ENCODE measurements at regions not wholly inside any gene's neighbourhood (a gene's known extent, or its start where the extent isn't known, plus 50 kb on each side); places are given as distances from the start of the nearest gene placed in this dataset.

DNA sequence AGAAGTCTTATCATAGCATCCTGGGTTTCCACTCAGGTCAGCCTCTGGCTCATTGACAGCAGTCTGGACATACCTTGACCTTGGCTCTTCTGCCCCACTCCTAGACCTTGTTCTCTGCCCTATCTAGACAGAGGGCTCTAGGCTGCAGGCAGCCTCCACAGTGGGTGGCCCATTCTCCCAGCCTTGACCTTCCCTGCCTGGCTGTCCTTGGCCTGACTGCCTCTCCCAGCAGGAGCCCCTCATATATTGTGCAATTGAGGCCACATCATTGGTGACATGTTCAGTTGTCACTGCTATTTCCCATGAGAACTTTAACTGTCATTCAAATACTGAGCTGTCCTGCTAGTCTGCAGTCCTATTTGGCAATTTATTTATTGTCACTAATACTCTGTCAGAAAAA lies 503.4 kb downstream of the PLXNA4 start:
- no peak for DNase-seq (ENCODE audit: low read depth, low spot score)
- in situ Hi-C loops (cut with HindIII; ENCODE audit: low pct_unique_long_range_greater_than_20kb, low sequenced_read_pairs): no loop called here

DNA sequence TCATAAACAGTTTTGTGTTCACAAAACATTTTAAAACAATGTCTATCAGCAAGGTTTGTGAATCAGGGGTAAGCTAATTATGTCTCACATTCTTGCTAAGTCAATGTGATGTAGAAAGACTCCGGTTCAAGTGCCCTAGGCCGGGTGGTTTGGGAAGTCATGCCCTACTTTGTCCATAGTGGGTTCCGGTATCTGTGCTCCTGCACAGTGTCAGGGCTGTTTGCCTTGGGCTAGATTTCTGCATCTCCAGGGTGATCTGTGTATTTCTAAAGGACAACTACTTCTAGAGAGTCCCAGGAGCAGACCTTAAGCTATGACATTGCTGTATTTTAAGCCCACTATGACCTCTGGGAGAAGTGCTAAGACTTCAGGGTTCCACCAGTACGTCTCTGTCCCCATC lies 504.1 kb downstream of the PLXNA4 start:
- no peak for DNase-seq (ENCODE audit: low read depth, low spot score)
- in situ Hi-C loops (cut with HindIII; ENCODE audit: low pct_unique_long_range_greater_than_20kb, low sequenced_read_pairs): no loop called here

DNA sequence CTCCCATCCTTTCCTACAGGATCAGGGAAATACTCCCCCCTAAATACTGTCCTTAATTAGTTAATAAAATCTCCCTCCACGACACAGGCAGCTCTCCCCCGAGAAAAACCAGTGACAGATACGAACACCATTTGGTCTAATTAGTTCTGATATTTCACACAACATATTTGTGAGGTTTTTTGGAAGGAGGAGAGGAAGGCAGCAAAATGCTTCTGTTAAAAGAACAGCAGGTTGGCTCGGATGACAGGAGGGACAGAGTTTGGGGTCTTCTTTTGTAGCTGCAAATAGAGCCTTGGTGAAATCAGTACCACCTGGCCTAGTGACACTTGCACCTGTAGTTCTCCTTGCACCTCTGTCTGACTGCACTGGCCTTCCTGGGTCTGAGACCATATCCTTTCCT lies 507.0 kb downstream of the PLXNA4 start:
- in situ Hi-C loops (cut with HindIII; ENCODE audit: low pct_unique_long_range_greater_than_20kb, low sequenced_read_pairs): no loop called here
- DNase-seq (ENCODE audit: low read depth, low spot score): no peak

DNA sequence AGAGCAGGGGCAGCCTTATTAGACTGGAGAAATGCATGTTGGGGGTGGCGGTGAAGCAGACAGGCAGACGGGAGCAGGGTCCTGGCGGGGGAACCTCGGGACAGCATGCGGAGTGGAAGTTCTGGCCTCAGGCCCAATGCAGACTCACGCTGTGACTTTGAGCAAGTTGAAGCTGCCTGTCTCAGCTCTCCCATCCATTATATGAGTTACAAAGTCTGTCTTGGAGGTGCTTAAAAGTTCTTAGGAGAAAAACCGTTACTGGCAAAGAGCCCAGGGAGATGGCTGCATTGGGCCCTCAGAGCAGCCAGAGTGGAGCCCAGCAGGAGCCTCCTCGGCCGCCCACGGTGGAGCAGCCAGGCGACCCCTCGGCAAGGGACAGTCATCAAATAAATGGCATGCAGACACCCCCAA lies 509.5 kb downstream of the PLXNA4 start:
- in situ Hi-C loops (cut with HindIII; ENCODE audit: low pct_unique_long_range_greater_than_20kb, low sequenced_read_pairs): no loop called here
- DNase-seq (ENCODE audit: low read depth, low spot score): no peak

DNA sequence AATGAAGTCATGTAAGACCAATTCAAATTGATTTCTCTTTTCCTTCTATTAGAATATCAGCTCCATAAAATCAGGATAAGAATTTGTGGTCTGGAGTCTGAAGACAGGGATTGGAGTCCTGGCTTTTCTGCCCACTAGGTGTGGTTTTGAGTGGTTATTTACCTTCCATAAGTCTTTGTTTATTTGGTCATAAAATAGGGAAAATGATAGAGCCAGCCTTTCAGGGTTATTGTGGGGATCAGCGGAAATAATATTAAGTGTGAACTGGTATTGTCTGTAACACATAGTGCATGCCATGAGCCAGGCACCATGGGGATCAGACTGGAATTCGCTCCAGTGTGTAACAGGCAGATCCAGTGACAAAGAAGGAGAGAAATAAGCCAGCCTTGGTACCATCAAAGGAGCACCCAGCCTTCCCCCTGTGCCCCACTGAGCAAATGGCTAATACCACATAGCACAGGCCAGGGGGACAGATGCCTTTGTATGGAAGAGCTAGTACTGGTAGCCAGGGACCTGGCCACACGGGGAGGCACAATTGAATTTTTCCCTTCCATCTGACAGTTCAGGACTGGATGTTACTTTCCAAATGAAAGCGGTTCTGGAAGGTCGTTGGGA lies 509.7 kb upstream of the PODXL start:
- in situ Hi-C loops (cut with HindIII; ENCODE audit: low pct_unique_long_range_greater_than_20kb, low sequenced_read_pairs): no loop called here
- no peak for DNase-seq (ENCODE audit: low read depth, low spot score)

DNA sequence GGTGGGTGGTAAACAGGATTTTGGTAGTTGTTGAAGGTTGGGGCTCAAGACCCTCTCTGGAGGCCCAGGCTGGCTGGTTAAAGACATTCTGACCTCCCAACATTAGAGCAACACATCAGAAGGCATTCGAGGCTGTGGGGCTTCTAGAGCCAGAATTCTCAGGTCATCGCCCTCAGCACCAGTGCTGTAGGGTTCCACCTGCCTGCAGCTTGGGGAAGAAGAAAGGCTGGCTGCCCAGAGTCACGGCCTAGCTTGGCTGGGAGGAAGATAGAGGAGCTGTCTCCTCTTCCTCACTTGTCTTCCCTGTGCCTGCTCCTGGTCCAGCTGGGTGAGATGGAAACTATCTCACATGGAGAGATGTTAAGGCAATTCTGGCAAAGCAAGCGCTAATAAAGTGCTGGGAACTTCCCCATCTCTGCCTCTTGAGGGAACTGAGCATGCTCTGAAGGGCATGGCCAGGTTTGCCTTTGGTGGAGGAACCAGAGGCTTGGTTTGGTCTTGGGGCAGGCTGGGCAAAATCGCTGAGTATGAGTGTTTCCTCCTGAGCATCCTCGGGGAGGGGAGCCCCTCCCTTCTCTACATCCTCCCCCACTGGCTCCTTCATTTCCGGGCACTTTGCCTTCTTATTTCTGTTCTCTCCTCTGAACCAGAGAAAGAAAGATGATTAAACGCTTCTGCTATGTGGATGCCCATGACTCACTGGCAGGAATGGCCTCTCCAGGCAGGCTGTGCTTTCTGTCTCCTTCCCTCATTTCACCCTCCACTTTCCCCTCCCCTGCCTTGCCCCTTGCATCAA lies 509.0 kb upstream of the PODXL start:
- in situ Hi-C loops (cut with HindIII; ENCODE audit: low pct_unique_long_range_greater_than_20kb, low sequenced_read_pairs): no loop called here
- DNase-seq (ENCODE audit: low read depth, low spot score): no peak

DNA sequence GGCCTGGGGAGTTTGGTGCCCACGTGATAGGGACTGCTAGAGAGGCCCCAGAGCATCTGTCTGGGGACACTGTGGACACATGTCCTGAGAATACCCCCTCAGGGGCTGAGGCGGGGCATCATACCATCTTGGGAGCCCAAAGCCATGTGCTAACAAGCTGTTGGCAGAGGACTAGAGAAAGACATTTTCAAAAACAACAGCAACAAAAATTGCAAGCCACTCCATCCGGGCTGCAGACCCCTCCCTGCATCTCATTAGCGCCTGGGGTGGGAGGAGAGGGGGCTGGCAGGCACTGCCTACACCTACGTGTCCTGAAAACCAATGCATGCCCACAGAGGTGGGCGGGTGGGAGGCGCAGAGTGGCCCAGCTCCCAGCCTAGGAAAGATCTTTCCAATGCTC lies 507.4 kb upstream of the PODXL start:
- in situ Hi-C loops (cut with HindIII; ENCODE audit: low pct_unique_long_range_greater_than_20kb, low sequenced_read_pairs): no loop called here
- DNase-seq (ENCODE audit: low read depth, low spot score): no peak

DNA sequence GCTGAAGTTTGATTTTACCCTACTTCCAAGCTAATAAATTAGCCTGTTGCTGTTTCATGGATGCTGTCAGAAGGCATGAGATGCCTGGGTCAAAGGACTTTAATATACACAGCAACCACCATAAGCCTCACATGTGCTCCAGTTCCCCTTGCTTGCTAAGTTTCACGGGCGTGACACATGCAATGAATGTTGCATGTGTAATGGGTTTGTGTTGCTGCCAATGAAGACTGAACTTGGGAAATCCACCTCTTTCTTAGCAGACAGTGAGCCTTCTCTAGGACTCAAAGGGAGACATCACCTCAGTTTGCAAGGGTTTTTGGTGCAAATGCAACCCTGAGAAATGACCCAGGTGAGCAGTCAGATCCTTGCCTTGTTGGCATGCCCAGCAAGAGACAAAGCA lies 505.5 kb upstream of the PODXL start:
- no peak for DNase-seq (ENCODE audit: low read depth, low spot score)
- in situ Hi-C loops (cut with HindIII; ENCODE audit: low pct_unique_long_range_greater_than_20kb, low sequenced_read_pairs): no loop called here

DNA sequence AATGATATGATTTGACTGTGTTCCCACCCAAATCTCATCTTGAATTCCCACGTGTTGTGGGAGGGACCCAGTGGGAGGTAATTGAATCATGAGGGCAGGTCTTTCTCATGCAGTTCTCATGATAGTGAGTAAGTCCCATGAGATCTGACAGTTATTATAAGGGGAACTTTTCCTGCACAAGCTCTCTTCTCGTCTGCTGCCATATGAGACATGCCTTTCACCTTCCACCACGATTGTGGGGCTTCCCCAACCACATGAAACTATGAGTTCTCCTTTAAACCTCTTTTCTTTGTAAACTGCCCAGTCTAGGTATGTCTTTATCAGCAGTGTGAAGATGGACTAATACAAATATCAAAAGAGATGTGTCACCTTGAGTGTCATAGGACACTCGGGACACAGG lies 502.7 kb upstream of the PODXL start:
- no peak for DNase-seq (ENCODE audit: low read depth, low spot score)
- in situ Hi-C loops (cut with HindIII; ENCODE audit: low pct_unique_long_range_greater_than_20kb, low sequenced_read_pairs): no loop called here

DNA sequence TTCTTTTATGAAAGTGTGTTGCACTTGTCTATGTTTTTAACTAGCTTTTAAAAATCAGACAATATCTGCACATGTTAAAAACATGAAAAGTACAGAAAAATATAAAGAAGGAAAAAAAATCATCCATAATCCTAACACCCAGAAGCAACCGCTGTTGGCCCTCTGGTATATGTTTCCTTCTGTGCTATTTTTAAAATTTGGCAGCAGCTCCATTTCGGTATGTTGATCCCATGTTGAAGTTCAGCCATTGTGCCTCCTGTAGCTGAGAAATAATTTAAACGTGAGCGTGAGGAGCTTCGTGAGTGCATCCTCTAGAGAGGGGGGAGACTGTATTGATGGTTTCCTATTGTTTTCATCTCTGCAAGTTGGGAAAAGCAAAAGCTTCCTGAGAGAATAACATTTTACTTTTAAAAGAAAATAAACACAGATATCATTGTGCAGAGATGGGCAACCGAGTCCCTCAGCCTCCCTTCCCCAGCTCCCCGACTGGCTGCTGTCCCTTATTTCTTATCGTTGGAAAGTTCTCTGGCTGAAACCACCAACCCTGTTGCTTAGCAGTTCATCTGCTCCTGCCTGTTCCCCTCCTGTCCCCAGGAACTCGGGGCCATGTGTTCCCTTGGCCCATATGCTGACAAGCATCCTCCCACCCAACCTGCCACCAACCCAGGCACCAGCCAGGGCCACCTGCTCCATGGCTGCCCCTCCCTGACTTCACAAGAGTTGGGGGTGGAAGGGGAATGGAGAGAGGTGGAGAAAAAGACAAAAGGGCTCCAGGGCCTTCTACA lies 499.1 kb upstream of the PODXL start:
- DNase-seq (ENCODE audit: low read depth, low spot score): no peak
- in situ Hi-C loops (cut with HindIII; ENCODE audit: low pct_unique_long_range_greater_than_20kb, low sequenced_read_pairs): no loop called here

DNA sequence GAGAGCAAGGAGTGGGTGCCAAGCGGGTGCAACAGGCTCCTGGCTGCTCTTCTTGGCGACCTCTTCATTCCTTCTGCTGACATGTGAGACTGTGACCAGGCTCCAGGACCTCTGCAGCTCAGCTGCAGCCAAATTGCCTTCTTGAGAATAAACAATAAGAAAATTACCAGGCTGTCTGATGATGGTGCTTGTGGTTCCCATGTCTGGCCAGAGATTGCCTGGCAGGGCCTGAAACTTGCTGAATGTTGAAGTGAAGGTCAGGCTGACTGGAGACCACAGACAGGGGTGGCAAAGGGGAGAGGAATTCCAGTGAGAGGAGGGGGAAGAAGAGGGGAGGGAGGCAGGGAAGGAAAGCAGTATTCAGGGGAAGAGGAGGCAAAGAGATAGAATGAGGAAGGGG lies 497.4 kb upstream of the PODXL start:
- in situ Hi-C loops (cut with HindIII; ENCODE audit: low pct_unique_long_range_greater_than_20kb, low sequenced_read_pairs): no loop called here
- DNase-seq (ENCODE audit: low read depth, low spot score): no peak

DNA sequence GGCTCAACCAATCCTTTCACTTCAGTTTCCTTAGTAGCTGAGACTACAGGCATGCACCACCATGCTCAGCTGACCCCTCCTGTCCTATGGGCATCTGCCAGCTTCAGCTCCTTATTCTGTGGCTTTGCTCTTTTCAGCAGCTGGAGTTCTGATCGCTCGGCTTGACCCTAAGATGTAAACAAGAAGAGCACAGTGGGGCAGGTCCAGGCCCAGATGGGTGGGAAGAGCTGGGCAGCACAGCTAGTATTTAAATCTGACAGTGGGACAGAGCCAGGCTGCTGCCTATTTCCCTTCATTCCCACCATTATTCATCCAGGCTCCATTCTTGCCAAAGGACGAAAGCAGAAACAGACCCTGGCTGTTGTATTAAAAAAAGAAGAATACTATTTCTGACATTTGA lies 494.9 kb upstream of the PODXL start:
- in situ Hi-C loops (cut with HindIII; ENCODE audit: low pct_unique_long_range_greater_than_20kb, low sequenced_read_pairs): no loop called here
- DNase-seq (ENCODE audit: low read depth, low spot score): no peak

DNA sequence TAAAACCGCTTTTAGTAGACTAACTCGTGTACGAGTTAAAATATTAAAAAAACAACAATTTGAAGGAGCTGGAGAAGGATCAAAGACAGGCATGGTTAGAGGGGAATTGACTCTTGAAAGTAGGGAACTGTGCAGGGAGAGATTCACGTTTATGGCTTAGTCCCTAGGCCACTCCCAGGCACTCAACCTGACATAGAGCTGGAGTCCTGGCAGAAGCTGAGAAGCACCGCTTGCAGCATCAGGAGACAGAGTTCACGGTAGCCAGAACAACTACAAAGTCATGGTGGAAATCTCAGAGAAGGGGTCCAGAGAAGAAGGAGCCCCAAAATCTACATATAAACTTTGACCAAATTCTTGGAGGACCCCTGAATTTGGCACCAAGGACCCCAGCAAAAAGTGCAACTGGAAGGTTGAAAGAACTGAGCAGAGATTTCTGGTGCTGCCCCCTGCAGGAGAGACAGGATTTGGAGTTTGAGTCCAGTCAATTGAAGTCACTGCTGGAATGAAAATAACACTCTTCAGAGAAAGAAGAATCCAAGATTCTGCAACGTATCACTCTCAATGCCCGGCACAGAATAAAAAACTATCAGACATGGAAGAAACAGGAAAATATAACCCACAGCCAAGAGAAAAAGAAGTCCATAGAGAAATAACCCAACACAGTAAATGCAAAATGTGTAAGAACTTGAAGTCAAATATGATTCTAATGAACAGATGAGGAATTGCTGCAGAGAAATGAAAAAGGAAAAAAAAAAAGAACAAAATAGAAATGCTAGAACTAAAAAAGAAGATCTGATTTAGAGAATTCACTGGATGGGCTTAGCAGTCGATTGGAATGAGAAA lies 493.3 kb upstream of the PODXL start:
- in situ Hi-C loops (cut with HindIII; ENCODE audit: low pct_unique_long_range_greater_than_20kb, low sequenced_read_pairs): no loop called here
- peak; percentile 72 for DNase-seq (ENCODE audit: low read depth, low spot score)

DNA sequence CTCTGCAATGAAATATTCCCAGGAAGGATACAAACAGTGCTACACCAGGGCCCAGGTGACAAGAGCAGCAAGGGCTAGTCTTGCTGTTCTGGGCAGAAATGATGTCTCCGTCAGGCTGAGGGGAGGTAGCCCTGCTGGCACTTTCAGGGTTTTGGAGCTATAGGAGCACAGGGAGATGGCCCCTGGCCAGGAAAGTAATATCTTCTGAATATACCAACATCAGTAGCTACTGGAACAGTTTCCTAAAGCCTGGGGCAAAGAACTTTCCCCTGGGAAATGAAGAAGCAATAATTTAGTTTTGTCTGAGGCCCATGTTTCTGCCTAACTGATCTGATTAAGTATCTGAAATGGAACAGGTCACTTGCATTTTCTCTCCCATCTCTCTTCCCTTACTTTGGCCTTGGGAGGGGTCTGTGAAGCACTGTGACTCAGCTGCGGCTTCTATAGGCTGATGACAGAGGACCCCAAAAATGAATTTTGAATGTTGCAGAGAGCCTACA lies 489.1 kb upstream of the PODXL start:
- DNase-seq (ENCODE audit: low read depth, low spot score): no peak
- in situ Hi-C loops (cut with HindIII; ENCODE audit: low pct_unique_long_range_greater_than_20kb, low sequenced_read_pairs): no loop called here

DNA sequence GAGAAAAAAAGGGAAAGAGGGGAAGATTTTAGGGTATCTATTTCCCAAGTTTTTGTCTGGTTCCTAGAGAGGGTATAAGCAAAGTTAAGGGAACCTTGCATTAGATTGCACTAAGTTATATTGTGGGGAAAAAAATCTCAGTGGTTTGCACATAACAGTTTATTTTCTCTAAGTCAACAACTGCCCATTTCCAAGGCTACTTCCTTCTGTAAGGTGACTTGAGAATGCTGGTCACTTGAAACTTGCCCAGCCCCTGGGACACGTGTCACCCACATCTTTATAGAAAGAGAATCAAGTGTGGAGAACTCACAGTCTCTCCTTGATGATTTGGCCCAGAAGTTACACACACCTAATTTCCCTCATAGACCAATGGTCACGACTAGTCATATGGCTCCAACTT lies 488.6 kb upstream of the PODXL start:
- in situ Hi-C loops (cut with HindIII; ENCODE audit: low pct_unique_long_range_greater_than_20kb, low sequenced_read_pairs): no loop called here
- DNase-seq (ENCODE audit: low read depth, low spot score): no peak

DNA sequence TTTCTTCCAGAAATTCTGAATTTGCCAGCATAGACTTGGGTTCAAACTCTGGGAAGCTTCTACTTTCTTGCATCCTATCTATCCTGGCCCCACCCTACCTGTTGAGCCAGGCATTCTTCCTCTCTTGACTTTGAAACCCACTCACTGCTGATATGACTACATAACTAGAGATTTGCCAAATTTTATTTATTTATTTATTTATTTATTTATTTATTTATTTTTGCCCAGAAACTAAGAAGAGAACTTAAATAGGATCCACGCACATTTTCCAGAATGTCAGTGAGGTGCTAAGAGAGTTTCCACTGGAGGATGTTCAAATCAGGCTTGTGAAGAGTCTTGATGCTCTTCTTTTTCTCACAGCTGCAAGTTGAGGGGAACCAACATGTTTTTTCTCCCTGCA lies 487.8 kb upstream of the PODXL start:
- in situ Hi-C loops (cut with HindIII; ENCODE audit: low pct_unique_long_range_greater_than_20kb, low sequenced_read_pairs): no loop called here

DNA sequence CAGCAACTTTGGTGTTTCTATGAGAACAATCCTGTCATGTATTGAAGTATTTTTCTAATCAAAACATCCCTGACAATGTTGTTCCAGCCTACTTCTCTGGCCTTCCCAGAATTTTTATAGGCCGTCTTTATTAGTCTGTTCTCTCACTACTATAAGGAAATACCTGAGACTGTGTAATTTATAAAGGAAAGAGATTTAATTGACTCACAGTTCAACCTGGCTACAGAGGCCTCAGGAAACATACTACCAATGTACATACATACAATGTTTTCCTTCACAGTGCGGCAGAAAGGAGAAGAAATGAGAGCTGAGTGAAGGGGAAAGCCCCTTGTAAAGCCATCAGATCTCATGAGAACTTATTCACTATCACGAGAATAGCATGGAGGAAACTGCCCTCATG lies 484.7 kb upstream of the PODXL start:
- in situ Hi-C loops (cut with HindIII; ENCODE audit: low pct_unique_long_range_greater_than_20kb, low sequenced_read_pairs): no loop called here

More for the DNA sequence above, 487.8 kb upstream of the PODXL start:
- DNase-seq (ENCODE audit: low read depth, low spot score): no peak

More for the DNA sequence above, 484.7 kb upstream of the PODXL start:
- DNase-seq (ENCODE audit: low read depth, low spot score): no peak
